HL-60/S4 (cell line): ENCODE measurements at regions not wholly inside any gene's neighbourhood (a gene's known extent, or its start where the extent isn't known, plus 50 kb on each side); places are given as distances from the start of the nearest gene placed in this dataset.

Experiments
- in situ Hi-C: fragments of 300-500 bp; cut with MboI; formaldehyde crosslinking; loops from 2 replicates; pipeline ENCODE4 v1.14.3; 2022; ENCODE audit warnings: low sequenced_read_pairs

GRCh38 chr3:102206511-102207031 lies 228.2 kb upstream of the ZPLD1 start:
- in situ Hi-C loops, result no loop called here

GRCh38 chr3:102207151-102207571 lies 227.7 kb upstream of the ZPLD1 start:
- in situ Hi-C loops, result no loop called here

- in situ Hi-C loops, result no loop called here
Measured at GRCh38 chr3:102215166-102215565, 219.6 kb upstream of the ZPLD1 start.

GRCh38 chr3:102223132-102223531 lies 211.7 kb upstream of the ZPLD1 start:
- in situ Hi-C loops, result loop anchor here (10.0 kb wide), 1 partner anchor 408 kb away; no protein-coding TSS in a partner anchor

- in situ Hi-C loops, result loop anchor here (10.0 kb wide), 1 partner anchor 409 kb away; no protein-coding TSS in a partner anchor
Measured at GRCh38 chr3:102224171-102224570, 210.6 kb upstream of the ZPLD1 start.

- in situ Hi-C loops, result loop anchor here (10.0 kb wide), 1 partner anchor 410 kb away; no protein-coding TSS in a partner anchor
Measured at GRCh38 chr3:102225005-102225404, 209.8 kb upstream of the ZPLD1 start.

GRCh38 chr3:102225407-102226132 lies 209.2 kb upstream of the ZPLD1 start:
- in situ Hi-C loops, result loop anchor here (10.0 kb wide), 1 partner anchor 411 kb away; no protein-coding TSS in a partner anchor

GRCh38 chr3:102226463-102226862 lies 208.4 kb upstream of the ZPLD1 start:
- in situ Hi-C loops, result loop anchor here (10.0 kb wide), 1 partner anchor 412 kb away; no protein-coding TSS in a partner anchor

- in situ Hi-C loops, result loop anchor here (10.0 kb wide), 1 partner anchor 414 kb away; no protein-coding TSS in a partner anchor
Measured at GRCh38 chr3:102229062-102229655, 205.7 kb upstream of the ZPLD1 start.

GRCh38 chr3:102230057-102230456 lies 204.8 kb upstream of the ZPLD1 start:
- in situ Hi-C loops, result loop anchor here (10.0 kb wide), 1 partner anchor 305 kb away; no protein-coding TSS in a partner anchor

GRCh38 chr3:102233881-102234280 lies 200.9 kb upstream of the ZPLD1 start:
- in situ Hi-C loops, result loop anchor here (10.0 kb wide), 1 partner anchor 301 kb away; no protein-coding TSS in a partner anchor

GRCh38 chr3:102235679-102236078 lies 199.1 kb upstream of the ZPLD1 start:
- in situ Hi-C loops, result loop anchor here (10.0 kb wide), 1 partner anchor 299 kb away; no protein-coding TSS in a partner anchor

- in situ Hi-C loops, result loop anchor here (10.0 kb wide), 1 partner anchor 298 kb away; no protein-coding TSS in a partner anchor
Measured at GRCh38 chr3:102237181-102237580, 197.6 kb upstream of the ZPLD1 start.

- in situ Hi-C loops, result loop anchor here (10.0 kb wide), 1 partner anchor 297 kb away; no protein-coding TSS in a partner anchor
Measured at GRCh38 chr3:102237838-102238237, 197.0 kb upstream of the ZPLD1 start.

- in situ Hi-C loops, result loop anchor here (10.0 kb wide), 1 partner anchor 296 kb away; no protein-coding TSS in a partner anchor
Measured at GRCh38 chr3:102238362-102238761, 196.5 kb upstream of the ZPLD1 start.

- in situ Hi-C loops, result no loop called here
Measured at GRCh38 chr3:102240720-102241119, 194.1 kb upstream of the ZPLD1 start.

GRCh38 chr3:102248981-102249705 lies 185.7 kb upstream of the ZPLD1 start:
- in situ Hi-C loops, result no loop called here

- in situ Hi-C loops, result no loop called here
Measured at GRCh38 chr3:102255736-102256135, 179.1 kb upstream of the ZPLD1 start.

- in situ Hi-C loops, result no loop called here
Measured at GRCh38 chr3:102258666-102259227, 176.1 kb upstream of the ZPLD1 start.

GRCh38 chr3:102259663-102260062 lies 175.2 kb upstream of the ZPLD1 start:
- in situ Hi-C loops, result no loop called here
